GM10847 (cell line): ENCODE measurements at regions not wholly inside any gene's neighbourhood (a gene's known extent, or its start where the extent isn't known, plus 50 kb on each side); places are given as distances from the start of the nearest gene placed in this dataset.

ENCODE experiments used
- POLR2A ChIP-seq: IDR thresholded peaks from 2 replicates; pipeline ENCODE4 v1.6.1; 2011; ENCODE audit not compliant: insufficient read length; ENCODE audit errors: extremely low read depth

GRCh38 chr6:100138346-100139022 lies 144.5 kb upstream of the MCHR2 start:
- no peak for TF ChIP-seq POLR2A

DNA sequence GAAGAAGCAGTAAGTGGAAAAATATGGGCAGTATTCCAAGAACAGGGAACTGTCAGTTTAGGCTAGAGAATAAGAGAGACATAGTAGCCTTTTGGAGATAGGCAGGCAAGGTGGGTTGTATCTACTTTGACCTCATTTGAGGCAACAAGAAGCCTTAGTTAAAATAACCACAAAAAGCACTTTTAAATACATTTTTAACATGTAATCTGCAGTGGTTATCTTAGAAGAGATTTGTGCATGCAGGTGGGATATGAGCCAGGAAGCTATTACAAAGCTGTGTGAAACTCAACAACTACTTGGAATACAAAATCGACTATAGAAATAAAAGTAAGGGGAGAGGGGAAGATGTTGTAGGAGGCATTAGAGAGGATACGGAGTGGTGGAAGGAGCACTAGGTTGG lies 143.7 kb upstream of the MCHR2 start:
- TF ChIP-seq POLR2A: no peak

DNA sequence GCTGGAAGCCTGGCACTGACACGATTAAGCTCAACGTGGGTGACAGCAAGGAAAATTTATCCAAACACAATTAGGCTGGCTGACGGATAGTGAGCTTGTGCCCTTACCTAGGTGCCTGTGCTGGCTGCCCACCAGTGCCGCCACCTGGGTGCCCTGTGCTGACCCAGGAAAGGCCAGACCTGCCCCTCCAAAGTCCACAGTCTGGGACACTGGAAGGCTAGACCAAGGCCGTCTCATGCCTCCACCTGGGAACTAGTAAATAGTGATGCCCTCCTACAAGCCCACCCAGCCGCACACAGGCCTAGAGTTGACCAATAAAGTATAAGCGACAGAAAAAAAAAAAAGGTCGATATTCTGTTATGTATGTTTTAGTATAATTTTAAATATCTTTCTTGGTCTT lies 142.6 kb upstream of the MCHR2 start:
- no peak for TF ChIP-seq POLR2A

DNA sequence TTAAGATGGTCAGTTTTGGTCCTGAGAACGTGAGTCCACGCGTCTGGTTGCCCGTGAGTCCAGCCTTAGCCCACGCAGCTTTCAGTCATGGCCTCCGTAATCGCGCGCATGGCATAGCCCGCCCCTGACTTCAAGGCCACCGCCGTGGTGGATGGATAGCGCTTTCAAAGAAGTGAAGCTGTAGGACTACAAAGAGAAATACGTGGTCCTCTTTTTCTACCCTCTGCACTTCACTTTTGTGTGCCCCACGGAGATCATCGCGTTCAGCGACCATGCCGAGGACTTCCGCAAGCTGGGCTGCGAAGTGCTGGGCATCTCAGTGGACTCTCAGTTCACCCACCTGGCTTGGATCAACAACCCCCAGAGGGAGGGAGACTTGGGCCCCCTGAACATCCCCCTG lies 142.0 kb upstream of the MCHR2 start:
- no peak for TF ChIP-seq POLR2A

DNA sequence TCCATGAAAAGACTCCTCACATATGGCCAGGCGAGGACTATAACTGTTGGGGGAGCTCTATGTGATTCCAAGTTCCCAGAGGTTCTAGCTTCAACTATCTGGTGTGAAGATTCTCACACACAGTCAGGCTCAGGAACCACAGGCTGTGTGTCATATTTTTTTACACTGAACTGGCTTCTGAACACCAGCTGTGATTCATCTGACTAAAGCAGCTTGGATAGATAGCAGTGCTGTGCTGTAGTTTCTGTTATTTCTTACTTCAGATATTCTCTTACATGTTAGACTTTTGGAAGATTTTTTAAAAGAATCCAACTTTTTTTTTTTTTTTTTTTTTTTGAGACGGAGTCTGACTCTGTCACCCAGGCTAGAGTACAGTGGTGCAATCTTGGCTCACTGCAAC lies 140.7 kb upstream of the MCHR2 start:
- no peak for TF ChIP-seq POLR2A

GRCh38 chr6:100134297-100134696 lies 140.3 kb upstream of the MCHR2 start:
- TF ChIP-seq POLR2A: no peak

GRCh38 chr6:100132005-100132404 lies 138.0 kb upstream of the MCHR2 start:
- no peak for TF ChIP-seq POLR2A

DNA sequence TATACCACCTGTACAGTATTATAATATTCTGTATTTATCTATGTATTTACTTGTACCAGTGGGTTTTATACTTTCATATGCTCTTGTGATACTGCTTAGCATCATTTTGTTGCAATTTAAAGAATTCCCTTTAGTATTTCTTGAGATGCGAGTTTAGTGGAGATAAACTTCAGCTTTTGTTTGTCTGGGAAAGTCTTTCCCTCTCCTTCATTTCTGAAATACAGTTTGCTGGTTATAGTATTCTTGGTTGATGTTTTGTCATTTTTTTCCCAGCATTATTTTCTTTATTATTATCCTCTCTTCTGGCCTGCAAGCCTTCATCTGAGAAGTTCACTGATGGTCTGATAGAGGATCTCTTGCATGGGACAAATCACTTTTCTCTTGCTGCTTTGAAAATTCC lies 136.6 kb upstream of the MCHR2 start:
- no peak for TF ChIP-seq POLR2A

DNA sequence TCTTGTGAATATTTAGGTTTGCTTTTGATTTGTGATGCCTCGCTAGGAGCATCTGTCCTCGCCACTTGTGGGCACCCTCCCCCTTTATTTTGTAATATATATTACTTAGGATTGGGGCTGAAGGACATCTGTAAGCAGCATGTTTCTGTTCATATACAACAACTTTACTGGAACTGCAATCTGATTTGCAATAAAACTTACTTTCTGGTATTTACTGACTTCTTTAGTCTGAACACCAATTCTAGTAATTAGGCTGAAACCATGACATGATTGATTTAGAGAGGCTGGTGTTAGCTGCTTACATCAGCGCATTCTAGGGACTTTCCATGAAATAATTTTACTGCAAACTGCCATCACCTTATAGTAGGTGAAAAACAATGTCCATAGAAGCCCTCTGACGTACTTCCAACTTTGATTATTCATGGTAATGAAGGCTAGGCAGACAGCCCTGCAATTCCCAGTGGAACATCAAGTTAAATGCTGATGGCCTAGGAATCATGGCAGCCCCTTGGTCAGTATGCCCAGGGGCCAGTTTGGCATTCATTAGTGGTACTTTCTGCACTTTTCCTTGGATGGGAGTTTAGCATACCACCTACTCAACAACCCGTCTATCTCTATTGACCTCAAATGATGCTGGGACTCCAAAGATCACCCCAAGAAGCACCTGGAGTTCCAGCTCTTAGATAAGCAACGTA lies 132.9 kb upstream of the MCHR2 start:
- no peak for TF ChIP-seq POLR2A

GRCh38 chr6:100121854-100122609 lies 128.0 kb upstream of the MCHR2 start:
- TF ChIP-seq POLR2A: no peak

DNA sequence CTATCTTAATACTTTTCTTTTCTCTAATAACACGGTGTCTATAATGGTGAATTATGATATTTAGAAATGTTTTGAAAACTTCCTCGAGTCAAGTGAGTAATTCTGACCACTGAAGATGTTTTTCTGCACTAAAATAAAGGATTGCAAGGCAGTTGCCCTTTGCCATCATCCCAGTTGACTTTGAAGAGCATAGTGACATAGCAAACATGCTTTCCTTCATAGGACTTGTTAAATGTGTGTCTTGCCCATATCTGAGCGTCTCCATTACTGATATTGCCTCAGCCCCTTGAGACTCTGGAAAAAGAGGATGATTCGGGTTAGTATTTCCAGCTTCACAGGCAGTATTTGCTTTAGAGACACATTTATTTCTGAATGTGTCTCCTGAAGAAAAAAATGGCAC lies 125.2 kb upstream of the MCHR2 start:
- TF ChIP-seq POLR2A: no peak

- no peak for TF ChIP-seq POLR2A
Measured at GRCh38 chr6:100118301-100118700, 124.3 kb upstream of the MCHR2 start.

DNA sequence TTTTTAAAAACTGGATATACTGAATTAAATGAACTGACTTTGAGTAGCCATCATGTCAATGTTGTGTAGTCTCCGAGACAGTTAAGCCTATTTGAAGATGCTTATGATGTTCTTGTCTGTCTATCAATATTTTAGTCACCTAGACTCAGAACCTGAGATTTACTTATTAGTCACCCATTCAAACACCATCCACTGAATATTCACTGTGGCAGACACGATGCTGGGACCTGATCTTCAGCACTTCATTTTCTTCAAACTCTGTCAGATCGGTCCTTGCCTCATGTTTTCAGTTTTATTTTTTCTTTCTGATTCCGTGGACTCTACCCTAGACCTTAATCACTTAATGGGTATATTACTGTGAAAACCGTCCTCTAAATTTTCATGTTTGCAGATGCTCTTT lies 123.7 kb upstream of the MCHR2 start:
- no peak for TF ChIP-seq POLR2A

DNA sequence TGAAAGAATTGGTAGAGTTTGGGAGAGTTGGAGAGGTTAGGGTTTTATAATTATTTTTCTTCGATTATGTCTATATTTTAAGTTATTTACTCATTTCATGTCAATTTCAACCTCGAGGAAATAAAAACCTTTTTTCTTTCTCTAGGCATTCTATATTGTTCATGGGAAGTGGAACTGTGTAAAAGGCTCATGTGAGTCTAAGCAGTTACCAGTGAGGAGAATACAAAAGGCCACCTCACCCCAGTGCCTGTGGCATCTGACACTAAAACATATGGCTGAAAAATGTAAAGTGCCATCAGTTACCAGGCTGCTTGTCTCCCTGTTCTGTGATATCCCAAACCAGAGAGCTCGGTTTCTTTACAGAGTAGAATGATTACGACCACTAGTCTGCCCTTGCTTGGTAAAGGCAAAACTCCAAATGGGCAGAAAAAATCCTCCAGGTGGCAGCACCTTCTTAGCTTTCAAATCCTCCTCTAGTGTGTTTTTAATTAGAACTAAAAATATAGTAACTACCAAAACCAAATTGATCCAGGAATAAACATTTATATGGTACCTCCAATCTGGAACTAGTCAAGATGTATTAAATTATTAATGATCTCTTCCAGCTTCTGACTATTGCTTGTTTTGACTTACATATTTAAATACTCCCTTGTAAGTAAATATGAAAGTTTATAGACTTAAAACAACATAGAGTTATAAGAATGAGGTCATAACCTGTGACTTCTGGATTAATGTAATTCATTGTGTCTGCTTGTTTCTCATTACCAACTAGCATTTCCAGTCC lies 122.6 kb upstream of the MCHR2 start:
- TF ChIP-seq POLR2A: no peak

GRCh38 chr6:100115407-100116101 lies 121.5 kb upstream of the MCHR2 start:
- TF ChIP-seq POLR2A: no peak

DNA sequence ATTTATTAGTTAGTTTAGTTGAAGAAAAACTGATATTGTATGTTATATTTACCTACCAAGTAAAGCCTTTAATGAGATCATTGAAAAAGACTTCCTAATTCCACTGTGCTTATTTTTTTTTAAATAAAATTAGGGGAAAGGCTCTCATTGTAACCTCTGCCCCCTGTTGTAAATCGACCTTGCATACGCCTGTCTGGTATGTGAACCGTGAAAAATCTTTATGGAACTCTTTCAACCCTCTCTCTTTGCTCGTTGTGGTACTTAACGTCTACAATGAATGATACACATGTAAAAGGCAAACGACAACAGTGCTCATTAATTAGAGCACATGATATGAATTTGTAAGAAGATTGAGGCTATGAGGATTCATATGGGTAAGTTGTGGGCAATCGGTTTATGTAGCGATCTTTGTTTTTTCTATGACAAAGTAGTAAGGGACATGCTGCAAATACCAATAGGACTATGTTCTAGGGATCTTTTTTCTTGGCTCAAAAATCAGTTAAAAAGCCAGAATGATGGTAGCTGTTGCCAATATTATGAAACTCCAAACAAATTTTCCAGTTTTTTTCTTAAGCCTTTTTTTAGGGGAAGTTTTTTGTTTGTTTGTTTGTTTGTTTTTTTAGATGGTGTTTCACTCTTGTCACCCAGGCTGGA lies 119.0 kb upstream of the MCHR2 start:
- no peak for TF ChIP-seq POLR2A
